ENCODE measurements at regions not wholly inside any gene's neighbourhood (a gene's known extent, or its start where the extent isn't known, plus 50 kb on each side); places are given as distances from the start of the nearest gene placed in this dataset.

GRCh38 chr12:82176761-82177490 is 181.3 kb downstream of the CCDC59 start:
- intact Hi-C loops (cut with DNase I): no loop called here
- DNase-seq: no peak

GRCh38 chr12:82176026-82176425 is 182.2 kb downstream of the CCDC59 start:
- DNase-seq: no peak
- intact Hi-C loops (cut with DNase I): no loop called here

GRCh38 chr12:82174936-82175335 is 183.3 kb downstream of the CCDC59 start:
- DNase-seq: no peak
- intact Hi-C loops (cut with DNase I): no loop called here

GRCh38 chr12:82174383-82174782 is 183.8 kb downstream of the CCDC59 start:
- intact Hi-C loops (cut with DNase I): no loop called here
- DNase-seq: no peak

- DNase-seq: peak in 4 of 42 donors; percentile 5 to 45 (median 16)
Observed at GRCh38 chr12:82149045-82149444, 209.1 kb downstream of the CCDC59 start.

GRCh38 chr12:82146740-82147139 is 211.4 kb downstream of the CCDC59 start:
- no peak for DNase-seq
- intact Hi-C loops (cut with DNase I): no loop called here

More at GRCh38 chr12:82149045-82149444, 209.1 kb downstream of the CCDC59 start:
- intact Hi-C loops (cut with DNase I): no loop called here

- DNase-seq: no peak
- intact Hi-C loops (cut with DNase I): no loop called here
Observed at GRCh38 chr12:82144505-82144904, 213.7 kb downstream of the CCDC59 start.

GRCh38 chr12:82132390-82132789 is 225.8 kb downstream of the CCDC59 start:
- no peak for DNase-seq
- intact Hi-C loops (cut with DNase I): no loop called here

- intact Hi-C loops (cut with DNase I): no loop called here
- DNase-seq: no peak
Observed at GRCh38 chr12:82130762-82131161, 227.4 kb downstream of the CCDC59 start.

- peak in 11 of 42 donors; percentile 3 to 68 (median 18) for DNase-seq
- intact Hi-C loops (cut with DNase I): no loop called here
Observed at GRCh38 chr12:82124711-82125380, 233.3 kb downstream of the CCDC59 start.

- intact Hi-C loops (cut with DNase I): no loop called here
- DNase-seq: no peak
Observed at GRCh38 chr12:82121545-82121944, 236.6 kb downstream of the CCDC59 start.

- intact Hi-C loops (cut with DNase I): no loop called here
- DNase-seq: no peak
Observed at GRCh38 chr12:82120901-82121300, 237.3 kb downstream of the CCDC59 start.

- intact Hi-C loops (cut with DNase I): no loop called here
- DNase-seq: no peak
Observed at GRCh38 chr12:82109243-82109642, 248.9 kb downstream of the CCDC59 start.

GRCh38 chr12:82108615-82109014 is 249.6 kb downstream of the CCDC59 start:
- intact Hi-C loops (cut with DNase I): no loop called here
- DNase-seq: no peak

GRCh38 chr12:82099216-82099615 is 259.0 kb downstream of the CCDC59 start:
- intact Hi-C loops (cut with DNase I): no loop called here
- no peak for DNase-seq

GRCh38 chr12:82097877-82098276 is 260.3 kb downstream of the CCDC59 start:
- intact Hi-C loops (cut with DNase I): no loop called here
- DNase-seq: no peak

- intact Hi-C loops (cut with DNase I): no loop called here
- no peak for DNase-seq
Observed at GRCh38 chr12:82097438-82097837, 260.7 kb downstream of the CCDC59 start.

- DNase-seq: no peak
- intact Hi-C loops (cut with DNase I): no loop called here
Observed at GRCh38 chr12:82090165-82090564, 268.0 kb downstream of the CCDC59 start.

GRCh38 chr12:82089369-82090121 is 268.6 kb downstream of the CCDC59 start:
- no peak for DNase-seq
- intact Hi-C loops (cut with DNase I): no loop called here

GRCh38 chr12:82082501-82082900 is 275.7 kb downstream of the CCDC59 start:
- no peak for DNase-seq
- intact Hi-C loops (cut with DNase I): no loop called here
